Keratinocyte (primary cell): ENCODE measurements at regions not wholly inside any gene's neighbourhood (a gene's known extent, or its start where the extent isn't known, plus 50 kb on each side); places are given as distances from the start of the nearest gene placed in this dataset.

ENCODE experiments used
- EZH2 ChIP-seq: IDR thresholded peaks from one replicate; pipeline ENCODE4 v1.6.1; 2012; ENCODE audit warnings: inconsistent platforms, mild to moderate bottlenecking, low read length, moderate library complexity
- TF ChIP-seq, protein P1 (sequence below), 3 experiments: IDR thresholded peaks in 1 of 3; conservative IDR thresholded peaks in 1 of 3; optimal IDR thresholded peaks in 1 of 3; 2 replicates in 2 of 3; 3 replicates in 1 of 3; pipeline versions ENCODE3 to v1.5.1; 2011; ENCODE audit warnings: low read length in 3 of 3, mild to moderate bottlenecking in 3 of 3, moderate library complexity in 2 of 3, control low read depth in 1 of 3, inconsistent platforms in 1 of 3; ENCODE audit not compliant: insufficient read depth in 2 of 3; ENCODE audit errors: extremely low read depth in 1 of 3

DNA sequence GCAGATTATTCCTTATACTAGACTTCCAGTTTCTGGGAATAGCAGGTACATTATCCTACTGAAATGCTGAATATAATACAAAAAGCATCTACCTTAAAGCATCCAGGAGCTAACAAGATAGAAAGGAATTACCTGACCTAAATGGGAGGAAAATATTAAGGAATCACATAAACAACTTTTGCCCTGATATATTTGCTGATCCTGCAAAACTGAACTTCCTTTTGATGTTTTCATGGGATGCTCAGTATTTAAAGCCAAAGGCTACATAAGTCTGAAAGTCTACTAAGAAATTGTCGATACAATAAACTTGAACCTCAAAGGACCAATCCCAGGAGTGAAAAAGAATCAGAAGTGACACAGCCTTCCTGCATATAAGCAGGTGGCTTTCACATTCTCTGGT, 85.6 kb upstream of the C1orf21 start:
- TF ChIP-seq, protein P1, sequence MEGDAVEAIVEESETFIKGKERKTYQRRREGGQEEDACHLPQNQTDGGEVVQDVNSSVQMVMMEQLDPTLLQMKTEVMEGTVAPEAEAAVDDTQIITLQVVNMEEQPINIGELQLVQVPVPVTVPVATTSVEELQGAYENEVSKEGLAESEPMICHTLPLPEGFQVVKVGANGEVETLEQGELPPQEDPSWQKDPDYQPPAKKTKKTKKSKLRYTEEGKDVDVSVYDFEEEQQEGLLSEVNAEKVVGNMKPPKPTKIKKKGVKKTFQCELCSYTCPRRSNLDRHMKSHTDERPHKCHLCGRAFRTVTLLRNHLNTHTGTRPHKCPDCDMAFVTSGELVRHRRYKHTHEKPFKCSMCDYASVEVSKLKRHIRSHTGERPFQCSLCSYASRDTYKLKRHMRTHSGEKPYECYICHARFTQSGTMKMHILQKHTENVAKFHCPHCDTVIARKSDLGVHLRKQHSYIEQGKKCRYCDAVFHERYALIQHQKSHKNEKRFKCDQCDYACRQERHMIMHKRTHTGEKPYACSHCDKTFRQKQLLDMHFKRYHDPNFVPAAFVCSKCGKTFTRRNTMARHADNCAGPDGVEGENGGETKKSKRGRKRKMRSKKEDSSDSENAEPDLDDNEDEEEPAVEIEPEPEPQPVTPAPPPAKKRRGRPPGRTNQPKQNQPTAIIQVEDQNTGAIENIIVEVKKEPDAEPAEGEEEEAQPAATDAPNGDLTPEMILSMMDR (optimal IDR thresholded peaks at IDR 0.05 in 1 of 3, IDR thresholded peaks at IDR 0.05 in 1 of 3, conservative IDR thresholded peaks at IDR 0.05 in 1 of 3; ENCODE audit: extremely low read depth in 1 of 3, insufficient read depth in 2 of 3, low read length in 3 of 3) = no peak
- TF ChIP-seq EZH2 = no peak
